ENCODE measurements at regions not wholly inside any gene's neighbourhood (a gene's known extent, or its start where the extent isn't known, plus 50 kb on each side); places are given as distances from the start of the nearest gene placed in this dataset.

GRCh38 chr14:76948213-76948947, 80.1 kb downstream of the IRF2BPL start:
- no peak for DNase-seq

DNA sequence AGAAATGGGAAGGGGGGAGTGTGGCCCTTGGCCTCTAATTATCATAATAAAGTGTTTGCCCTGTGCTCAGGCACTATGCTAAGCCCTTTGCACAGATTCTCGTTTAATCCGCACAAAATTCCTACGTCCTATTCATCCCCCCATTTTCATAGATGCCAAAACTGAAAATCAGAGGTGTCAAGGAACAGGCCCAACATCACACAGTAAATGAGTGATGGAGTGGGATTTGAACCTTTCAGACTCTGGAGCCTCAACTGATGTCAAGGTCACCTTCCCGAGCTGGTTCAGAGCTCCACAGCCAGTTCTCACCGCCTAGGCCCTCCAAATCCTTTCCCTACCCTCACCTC, 80.7 kb downstream of the IRF2BPL start:
- no peak for DNase-seq

- DNase-seq, result no peak
Observed at GRCh38 chr14:76947078-76947837, 81.2 kb downstream of the IRF2BPL start.

DNA sequence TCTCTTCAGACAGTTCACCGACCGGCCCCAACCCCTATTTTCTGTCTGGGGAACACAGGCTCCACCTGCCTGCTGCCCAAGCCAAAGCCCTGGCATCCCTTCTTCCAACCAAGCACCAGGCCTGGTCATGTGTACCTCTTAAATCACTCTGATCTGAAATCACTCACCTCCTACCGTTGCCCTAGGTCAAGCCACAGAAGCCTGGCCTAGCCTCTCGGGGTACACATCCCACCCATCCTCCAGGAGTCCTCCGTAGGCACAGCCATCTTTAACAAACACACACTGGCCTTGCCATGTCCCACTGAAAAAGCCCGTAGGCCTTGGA, 81.8 kb downstream of the IRF2BPL start:
- DNase-seq, result no peak

GRCh38 chr14:76943072-76943471, 85.4 kb downstream of the IRF2BPL start:
- DNase-seq, result no peak

DNA sequence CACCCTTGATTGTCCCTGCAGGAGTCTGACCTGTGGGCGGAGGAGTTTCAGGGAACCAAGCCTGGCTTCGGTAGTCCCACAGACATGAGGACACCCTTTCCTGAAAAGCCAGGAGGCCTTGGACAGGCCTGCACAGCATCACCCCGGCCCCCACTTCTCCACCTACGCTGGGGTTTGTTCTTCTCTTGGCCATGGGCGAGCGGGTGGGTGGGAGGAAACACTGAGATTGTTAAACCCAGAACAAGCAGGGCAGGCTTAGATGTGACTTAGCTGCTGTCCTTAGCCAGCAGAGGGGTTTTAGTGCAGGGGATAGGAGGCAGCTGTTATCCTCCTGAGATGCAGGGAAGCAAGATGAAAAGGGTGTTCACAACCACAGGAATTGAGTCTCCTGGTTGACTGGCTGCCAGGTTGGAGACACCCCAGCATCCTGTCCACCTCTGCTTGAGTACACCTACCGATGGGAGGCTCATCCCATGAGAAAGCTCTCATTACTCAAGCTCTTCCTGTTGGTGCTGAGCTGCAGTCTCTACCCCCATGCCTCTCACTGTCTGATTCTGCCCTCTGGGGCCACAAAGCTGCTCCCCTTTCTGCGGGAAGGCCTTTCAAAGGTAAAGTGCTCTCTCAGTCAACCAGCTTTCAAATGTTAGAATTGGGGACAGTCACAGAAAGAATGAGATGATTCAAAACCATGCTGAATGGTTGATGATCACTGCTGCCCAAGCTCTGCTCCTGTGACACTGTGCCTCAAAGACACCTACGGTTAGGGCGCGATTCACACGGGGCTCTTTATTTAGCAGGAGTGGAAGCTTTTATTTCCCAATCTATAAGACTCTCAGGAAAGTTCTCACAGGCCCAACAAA, 86.3 kb downstream of the IRF2BPL start:
- DNase-seq, result no peak

- no peak for DNase-seq
Observed at GRCh38 chr14:76941544-76941943, 87.0 kb downstream of the IRF2BPL start.

DNA sequence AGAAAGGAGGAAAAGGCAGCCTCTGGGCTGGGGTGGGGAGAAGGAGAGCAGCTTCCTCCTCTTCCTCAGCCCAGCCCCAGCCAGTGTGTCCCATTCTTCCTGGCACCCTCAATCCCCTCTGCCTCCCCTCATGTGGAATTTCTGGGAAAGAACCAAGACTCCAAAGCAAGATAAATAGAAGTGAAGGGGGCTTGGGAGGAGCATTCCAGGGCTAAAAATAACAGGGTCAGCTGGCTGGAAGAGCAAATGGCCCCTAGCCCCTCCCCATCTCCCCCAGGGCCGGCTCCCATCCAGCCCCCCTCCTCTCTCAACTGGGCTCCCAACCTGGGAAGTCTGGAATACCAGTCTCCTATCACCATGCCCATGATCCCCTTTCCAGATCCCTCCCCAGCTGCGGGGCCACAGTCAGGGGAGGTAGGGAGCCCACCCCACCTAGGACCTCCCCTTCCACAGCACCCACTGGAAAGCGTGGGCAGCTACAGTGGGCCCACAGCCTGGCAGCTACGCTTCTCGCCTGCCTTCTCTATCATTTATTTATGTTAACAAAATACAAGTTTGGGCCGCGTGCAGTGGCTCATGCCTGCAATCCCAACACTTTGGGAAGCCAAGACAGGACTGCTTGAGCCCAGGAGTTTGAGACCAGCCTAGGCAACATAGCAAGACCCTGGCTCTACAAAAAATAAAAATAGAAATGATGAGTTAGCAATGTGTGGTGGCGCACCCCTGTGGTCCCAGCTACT, 88.3 kb downstream of the IRF2BPL start:
- no peak for DNase-seq

DNA sequence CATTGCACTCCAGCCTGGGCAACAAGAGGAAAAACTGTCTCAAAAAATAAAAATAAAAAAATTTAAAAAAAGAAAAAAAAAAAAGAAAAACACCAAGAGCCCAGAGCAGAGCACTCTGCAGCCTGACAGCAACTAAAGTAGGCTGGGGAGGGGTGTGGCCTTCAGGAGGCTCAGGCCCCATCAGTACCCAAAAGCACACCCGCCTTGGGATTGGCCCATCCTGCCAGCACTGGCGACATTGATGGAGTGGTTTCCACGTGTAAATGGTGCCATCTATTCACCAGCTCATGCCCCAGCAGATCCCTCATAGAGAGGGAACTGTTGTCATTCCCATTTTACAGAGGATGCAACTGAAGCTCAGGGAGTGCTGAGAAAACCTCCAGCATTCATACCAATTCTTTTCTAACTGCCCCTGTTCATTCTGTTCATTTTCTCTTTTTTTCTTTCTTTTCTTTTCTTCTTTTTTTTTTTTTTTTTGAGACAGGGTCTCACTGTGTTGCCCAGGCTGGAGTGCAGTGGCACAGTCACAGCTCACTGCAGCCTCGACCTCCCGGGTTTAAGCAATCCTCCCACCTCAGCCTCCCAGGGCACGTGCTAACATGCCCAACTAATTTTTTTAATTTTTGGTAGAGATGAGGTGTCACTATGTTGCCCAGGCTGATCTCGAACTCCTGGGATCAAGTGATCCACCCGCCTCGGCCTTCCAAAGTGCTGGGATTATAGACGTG, 89.3 kb downstream of the IRF2BPL start:
- no peak for DNase-seq

DNA sequence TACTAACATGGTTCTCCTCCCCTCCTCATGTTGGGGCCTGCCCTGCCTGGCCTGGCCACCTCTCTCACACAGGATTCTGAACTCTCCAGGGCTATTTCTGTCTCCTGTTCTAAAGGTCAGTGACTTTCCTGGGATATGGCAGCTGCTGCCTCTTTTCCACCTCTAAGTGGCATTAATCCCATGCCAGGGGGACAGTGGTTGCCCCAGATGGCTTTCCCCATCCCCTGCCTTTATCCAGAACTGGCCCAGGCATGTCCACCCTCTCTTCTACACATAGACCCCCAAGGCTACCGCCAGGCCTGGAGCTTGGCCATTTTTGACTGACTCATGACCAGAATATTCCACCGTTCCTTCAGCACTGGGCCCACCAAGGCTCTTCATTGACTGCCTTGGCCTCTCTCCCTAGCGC, 90.4 kb downstream of the IRF2BPL start:
- DNase-seq, result no peak

DNA sequence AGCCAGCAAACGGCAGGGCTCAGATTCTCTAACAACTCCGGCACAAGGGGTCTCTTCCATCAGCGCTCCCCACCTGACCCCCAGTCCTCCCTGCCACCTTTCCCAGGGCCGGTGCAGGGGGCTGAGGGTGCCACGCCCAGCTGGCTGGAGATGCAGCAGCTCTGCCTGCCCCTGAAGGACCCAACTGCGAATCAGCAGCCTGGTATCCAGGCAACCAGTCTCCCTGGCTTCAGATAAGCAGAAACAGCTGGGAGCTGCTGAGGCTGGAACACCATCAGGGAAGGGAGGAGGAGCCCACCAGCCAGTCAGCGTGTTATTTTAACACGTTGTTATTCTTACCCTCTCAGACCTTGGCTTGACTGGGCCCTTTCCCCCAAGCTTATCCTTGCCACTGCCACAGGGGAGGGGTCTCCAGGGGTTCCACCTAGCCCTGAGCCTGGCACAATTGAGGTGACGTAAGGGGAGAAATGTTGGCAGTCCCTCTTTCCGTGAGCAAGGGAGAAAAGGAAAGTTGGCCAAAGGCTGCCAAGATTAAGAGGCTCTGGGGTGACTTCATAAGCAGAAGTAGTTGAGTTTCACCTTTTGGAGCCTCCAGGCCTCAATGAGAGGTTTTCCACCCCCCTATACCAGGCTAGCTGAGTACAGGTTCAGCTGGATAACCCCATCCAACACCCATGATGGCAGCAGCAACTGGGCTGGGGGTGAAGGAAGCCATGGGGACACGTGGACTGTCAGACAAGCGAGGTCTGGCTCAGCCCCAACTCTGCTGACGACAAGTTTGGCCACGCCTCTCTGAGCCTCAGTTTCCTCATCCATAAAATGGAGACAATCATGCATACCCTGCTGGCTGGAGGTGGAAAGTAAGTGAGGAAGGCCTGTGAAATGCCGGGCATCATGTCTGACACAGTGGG, 91.1 kb downstream of the IRF2BPL start:
- DNase-seq, result no peak

GRCh38 chr14:76936483-76936882, 92.0 kb downstream of the IRF2BPL start:
- DNase-seq, result no peak

- no peak for DNase-seq
Observed at GRCh38 chr14:76933515-76933914, 95.0 kb downstream of the IRF2BPL start.

- no peak for DNase-seq
Observed at GRCh38 chr14:76931631-76932402, 96.7 kb downstream of the IRF2BPL start.

DNA sequence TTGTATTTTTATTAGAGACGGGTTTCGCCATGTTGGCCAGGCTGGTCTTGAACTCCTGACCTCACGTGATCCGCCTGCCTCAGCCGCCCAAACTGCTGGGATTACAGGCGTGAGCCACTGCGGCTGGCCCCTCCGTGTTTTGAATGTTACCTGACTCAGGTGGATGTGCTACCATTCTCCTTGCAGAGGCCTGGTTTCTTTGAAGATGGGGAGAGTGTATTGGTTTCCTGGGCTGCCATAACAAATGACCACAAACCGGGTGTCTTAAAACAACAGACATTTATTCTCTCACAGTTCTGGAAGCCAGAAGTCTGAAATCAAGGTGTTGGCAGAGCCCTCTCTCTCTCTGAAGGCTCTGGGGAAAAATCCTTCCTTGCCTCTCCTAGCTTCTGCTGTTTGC, 98.0 kb downstream of the IRF2BPL start:
- no peak for DNase-seq

GRCh38 chr14:76929927-76930326, 98.6 kb downstream of the IRF2BPL start:
- no peak for DNase-seq

DNA sequence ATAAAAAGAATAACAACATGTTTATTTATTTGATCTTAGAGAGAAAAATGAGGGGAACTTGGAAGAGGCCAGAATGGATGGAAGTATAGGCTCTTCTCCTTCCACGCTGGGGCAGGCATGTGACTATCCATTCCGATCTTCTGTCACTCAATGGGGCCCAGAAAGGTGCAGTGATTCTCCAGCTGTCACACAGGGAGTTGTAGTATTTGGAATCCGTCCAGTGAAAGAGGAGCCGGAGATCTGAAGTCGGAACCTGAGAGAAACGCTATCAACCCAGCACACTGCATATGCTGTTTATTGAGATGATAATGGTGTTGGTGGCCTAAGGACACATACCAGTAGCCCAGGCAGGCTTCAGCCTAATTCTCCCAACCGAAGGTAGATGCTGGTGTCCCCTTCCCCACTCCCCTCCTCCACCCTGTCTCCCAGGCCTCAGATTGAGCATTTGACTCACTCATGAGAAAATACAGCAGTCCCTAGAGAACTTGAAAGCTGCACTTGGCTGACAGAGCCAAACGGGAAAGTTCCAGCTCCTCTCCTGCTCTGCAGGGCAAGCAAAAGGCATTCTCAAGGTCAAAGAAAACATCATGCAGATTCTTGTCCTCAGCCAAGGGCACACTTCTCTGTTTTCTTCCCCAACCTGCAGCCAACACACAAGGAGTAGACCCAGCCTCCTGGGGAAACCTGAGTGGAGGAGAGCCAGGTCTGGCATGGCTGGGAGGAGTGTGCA, 100.4 kb downstream of the IRF2BPL start:
- DNase-seq, result no peak

GRCh38 chr14:76926521-76927251, 100.5 kb downstream of the LRRC74A start:
- DNase-seq, result no peak

DNA sequence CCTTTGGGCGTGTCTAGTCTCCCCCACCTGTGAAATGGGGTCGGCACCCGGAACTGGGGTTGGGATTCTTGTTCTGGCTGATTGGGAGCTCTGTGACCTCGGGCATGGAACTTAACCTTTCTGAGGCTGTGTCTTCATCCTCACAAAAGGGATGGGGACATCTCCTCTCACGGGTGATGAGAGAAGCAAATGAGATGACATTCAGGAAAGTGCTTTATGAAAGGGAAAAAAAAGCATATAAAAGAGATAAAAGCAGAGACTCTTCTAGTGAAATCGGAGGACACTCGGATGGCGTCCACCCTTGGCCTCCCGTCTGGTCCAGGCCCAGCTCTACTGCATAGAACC, 98.9 kb downstream of the LRRC74A start:
- no peak for DNase-seq

All from GF-D8 (cell line).